GM23338 (cell line): ENCODE measurements at regions not wholly inside any gene's neighbourhood (a gene's known extent, or its start where the extent isn't known, plus 50 kb on each side); places are given as distances from the start of the nearest gene placed in this dataset.

Experiments
- ATAC-seq: fragments of 200-7000 bp; cut with Tn5 transposase; 3 replicates; pipeline ENCODE4 v1.9.1; 2020
- DNase-seq: peaks from one replicate; pipeline ENCODE4 v3.0.0-alpha.2; 2015; ENCODE audit warnings: low spot score
- H2AFZ ChIP-seq: fragments of 200-600 bp; sonication (generic); 2 replicates; pipeline ENCODE4 v1.8.0; 2016; ENCODE audit warnings: antibody characterized with exemption, mild to moderate bottlenecking, moderate library complexity
- H3F3A ChIP-seq: fragments of 200-600 bp; sonication (generic); replicated peaks from 2 replicates; pipeline ENCODE4 v1.8.0; 2017; ENCODE audit warnings: antibody characterized with exemption, mixed run types, low read depth
- H3K27ac ChIP-seq: fragments of 200-600 bp; sonication (generic); 2 replicates; pipeline ENCODE4 v1.6.1; 2016; ENCODE audit warnings: low read depth
- H3K27me3 ChIP-seq: fragments of 200-600 bp; sonication (generic); 2 replicates; pipeline ENCODE4 v1.8.0; 2016; ENCODE audit warnings: mild to moderate bottlenecking, mixed run types, moderate library complexity; ENCODE audit not compliant: insufficient read depth
- H3K36me3 ChIP-seq: fragments of 200-600 bp; sonication (generic); 2 replicates; pipeline ENCODE4 v1.8.0; 2016; ENCODE audit warnings: mild to moderate bottlenecking; ENCODE audit not compliant: insufficient read depth
- H3K4me1 ChIP-seq: fragments of 200-600 bp; sonication (generic); 2 replicates; pipeline ENCODE4 v1.8.0; 2016; ENCODE audit warnings: mild to moderate bottlenecking, moderate library complexity; ENCODE audit not compliant: insufficient read depth
- H3K4me2 ChIP-seq: fragments of 200-600 bp; sonication (generic); 2 replicates; pipeline ENCODE4 v1.7.1; 2017; ENCODE audit warnings: mixed run types
- H3K4me3 ChIP-seq: fragments of 200-600 bp; sonication (generic); 2 replicates; pipeline ENCODE4 v1.6.1; 2016; ENCODE audit warnings: mixed run types
- H3K79me2 ChIP-seq: fragments of 200-600 bp; sonication (generic); replicated peaks from 2 replicates; pipeline ENCODE4 v1.8.0; 2017; ENCODE audit warnings: mild to moderate bottlenecking; ENCODE audit not compliant: insufficient read depth
- H3K9me2 ChIP-seq: fragments of 200-600 bp; sonication (generic); 2 replicates; pipeline ENCODE4 v1.8.0; 2017; ENCODE audit not compliant: insufficient read depth
- H4K20me1 ChIP-seq: fragments of 200-600 bp; sonication (generic); replicated peaks from 2 replicates; pipeline ENCODE4 v1.8.0; 2017; ENCODE audit warnings: mild to moderate bottlenecking; ENCODE audit not compliant: insufficient read depth
- H3K27ac Mint-ChIP-seq: 2 replicates; pipeline ENCODE4 v1.8.0; 2020; ENCODE audit warnings: inconsistent platforms, mild to moderate bottlenecking, moderate library complexity, mixed read lengths
- H3K27me3 Mint-ChIP-seq: 3 replicates; pipeline ENCODE4 v1.8.0; 2022; ENCODE audit warnings: low read depth, mild to moderate bottlenecking, moderate library complexity, mixed read lengths, inconsistent platforms; ENCODE audit not compliant: insufficient read depth, poor library complexity
- H3K36me3 Mint-ChIP-seq: 3 replicates; pipeline ENCODE4 v1.8.0; 2021; ENCODE audit warnings: low read depth, mild to moderate bottlenecking, inconsistent platforms, moderate library complexity, mixed read lengths
- H3K4me1 Mint-ChIP-seq: 3 replicates; pipeline ENCODE4 v1.8.0; 2020; ENCODE audit warnings: mild to moderate bottlenecking, inconsistent platforms, mixed read lengths
- H3K4me3 Mint-ChIP-seq: 3 replicates; pipeline ENCODE4 v1.8.0; 2021; ENCODE audit warnings: moderate library complexity, mild to moderate bottlenecking, inconsistent platforms, mixed read lengths
- H3K9me3 Mint-ChIP-seq: 3 replicates; pipeline ENCODE4 v1.8.0; 2020; ENCODE audit warnings: moderate library complexity, mild to moderate bottlenecking, inconsistent platforms, mixed read lengths
- CREB1 ChIP-seq: fragments of 250-450 bp; sonication (Bioruptor Pico); IDR thresholded peaks from 2 replicates; pipeline ENCODE4 v1.5.0; 2020; ENCODE audit warnings: low read depth, mild to moderate bottlenecking, moderate library complexity
- CTCF ChIP-seq, 2 experiments: fragments of 200-600 bp in 1 of 2; sonication (generic) in 1 of 2; conservative IDR thresholded peaks; 2 replicates each; pipeline versions ENCODE4 v1.5.1 to v1.6.1; 2016 to 2017; ENCODE audit warnings: antibody characterized with exemption in 2 of 2, low read depth in 2 of 2, mild to moderate bottlenecking in 2 of 2, moderate library complexity in 1 of 2
- EZH2 ChIP-seq: fragments of 200-600 bp; sonication (generic); IDR thresholded peaks from one replicate; pipeline ENCODE4 v1.8.0; 2017; ENCODE audit warnings: antibody characterized with exemption, mild to moderate bottlenecking, low read depth; ENCODE audit not compliant: unreplicated experiment
- EZH2phosphoT487 ChIP-seq: fragments of 200-600 bp; sonication (generic); IDR thresholded peaks from one replicate; pipeline ENCODE4 v1.8.1; 2018; ENCODE audit warnings: antibody characterized with exemption; ENCODE audit not compliant: unreplicated experiment
- JUNB ChIP-seq: IDR thresholded peaks from one replicate; pipeline ENCODE4 v1.6.1; 2016; ENCODE audit warnings: antibody characterized with exemption; ENCODE audit not compliant: unreplicated experiment
- POLR2AphosphoS5 ChIP-seq: IDR thresholded peaks from 2 replicates; pipeline ENCODE4 v1.6.1; 2016; ENCODE audit warnings: antibody characterized with exemption, low read depth
- REST ChIP-seq: IDR thresholded peaks from one replicate; pipeline ENCODE4 v1.6.1; 2018; ENCODE audit warnings: antibody characterized with exemption; ENCODE audit not compliant: unreplicated experiment
- STAT1 ChIP-seq: IDR thresholded peaks from one replicate; pipeline ENCODE4 v1.6.1; 2016; ENCODE audit warnings: antibody characterized with exemption; ENCODE audit not compliant: unreplicated experiment
- ZNF114 ChIP-seq: fragments of 250-450 bp; sonication (Bioruptor Pico); IDR thresholded peaks from 2 replicates; pipeline ENCODE4 v1.5.0; 2020; ENCODE audit warnings: mild to moderate bottlenecking, moderate library complexity
- ZNF331 ChIP-seq: fragments of 250-450 bp; sonication (Bioruptor Pico); IDR thresholded peaks from 2 replicates; pipeline ENCODE4 v1.5.0; 2020; ENCODE audit warnings: low read depth, mild to moderate bottlenecking, moderate library complexity
- ZNF462 ChIP-seq: fragments of 250-450 bp; sonication (Bioruptor Pico); IDR thresholded peaks from 2 replicates; pipeline ENCODE4 v1.5.0; 2020; ENCODE audit warnings: mild to moderate bottlenecking, moderate library complexity

- TF ChIP-seq STAT1 (no peak), REST (no peak), CREB1 (no peak), EZH2phosphoT487 (no peak)
These were observed 80.1 kb downstream of the ZNF280B start (continued) for GRCh38 chr22:22428222-22429098.

GRCh38 chr22:22429369-22430108 lies 79.0 kb downstream of the ZNF280B start:
- Mint-ChIP-seq H3K4me1 (peaks cover 6% of the 10 kb centered on the region), H3K36me3 (no peaks in the 10 kb centered on the region), H3K27ac (no peak overlapping the region), H3K27me3 (peaks cover 97% of the 10 kb centered on the region), H3K9me3 (no peaks in the 10 kb centered on the region; the same call in 2 of the 3 replicates), H3K4me3 (no peak overlapping the region)
- H3K36me3 ChIP-seq: no peaks in the 10 kb centered on the region
- no peak overlapping the region for H3K27ac ChIP-seq
- H3K4me1 ChIP-seq: no peaks in the 10 kb centered on the region
- ATAC-seq (no peak), DNase-seq (no peak)
- no peaks in the 10 kb centered on the region for H4K20me1 ChIP-seq
- no peaks in the 10 kb centered on the region for H3K79me2 ChIP-seq
- peaks cover 100% of the 10 kb centered on the region for H3K27me3 ChIP-seq
- no peak overlapping the region for H3K4me3 ChIP-seq
- H3K4me2 ChIP-seq: no peak overlapping the region
- no peak overlapping the region for H2AFZ ChIP-seq
- no peaks in the 10 kb centered on the region for H3F3A ChIP-seq
- H3K9me2 ChIP-seq: no peaks in the 10 kb centered on the region
- TF ChIP-seq POLR2AphosphoS5: no peak
- TF ChIP-seq CREB1: no peak
- TF ChIP-seq ZNF462 (CRISPR knock-in tag): no peak
- TF ChIP-seq JUNB: no peak
- no peak for TF ChIP-seq STAT1
- no peak for TF ChIP-seq EZH2phosphoT487
- no peak for TF ChIP-seq CTCF (conservative IDR thresholded peaks at IDR 0.05; ENCODE audit: low read depth in 2 of 2)
- TF ChIP-seq ZNF114 (CRISPR knock-in tag): no peak
- no peak for TF ChIP-seq EZH2
- TF ChIP-seq ZNF331 (CRISPR knock-in tag): no peak
